ENCODE measurements at regions not wholly inside any gene's neighbourhood (a gene's known extent, or its start where the extent isn't known, plus 50 kb on each side); places are given as distances from the start of the nearest gene placed in this dataset.

DNA sequence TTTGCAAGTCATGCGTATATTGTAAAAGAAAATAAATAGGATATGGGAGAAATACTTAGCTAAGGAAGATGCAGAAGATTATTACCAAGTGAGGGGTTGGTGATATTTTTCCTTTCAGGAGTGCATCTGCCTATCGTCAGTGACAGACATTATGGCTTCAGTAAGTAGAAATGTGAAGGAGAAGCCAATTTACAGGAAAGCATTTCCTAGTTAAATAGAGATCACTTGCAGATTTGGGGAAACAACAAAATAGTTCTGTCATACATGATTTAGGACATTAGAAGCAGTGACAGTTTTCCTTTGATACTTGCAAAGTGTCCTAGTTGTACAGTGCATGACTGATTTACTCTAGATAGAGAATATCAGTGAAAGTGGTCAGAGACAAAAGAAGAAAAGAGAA is 747.8 kb upstream of the KLHL1 start:
- no peaks in the 10 kb centered on the region for H3K9me3 Mint-ChIP-seq (ENCODE audit: unreplicated experiment)
- no peak overlapping the region for H3K4me3 Mint-ChIP-seq (ENCODE audit: unreplicated experiment)
- intact Hi-C loops (cut with micrococcal nuclease) = no loop called here
- no peaks in the 10 kb centered on the region for H3K4me1 Mint-ChIP-seq (ENCODE audit: insufficient read depth, unreplicated experiment)
- POLR2A ChIA-PET = no interaction called here
- CTCF ChIA-PET = no interaction called here
- H3K36me3 Mint-ChIP-seq (ENCODE audit: insufficient read depth, unreplicated experiment) = no peaks in the 10 kb centered on the region
- H3K27ac Mint-ChIP-seq (ENCODE audit: low read depth, unreplicated experiment) = no peak overlapping the region
- no TSS peak for BruUV-seq (replicated peaks)
- H3K27me3 Mint-ChIP-seq (ENCODE audit: insufficient read depth, unreplicated experiment) = peaks cover 25% of the 10 kb centered on the region
- no peak for DNase-seq (ENCODE audit: unreplicated experiment)
- TF ChIP-seq CTCF (IDR thresholded peaks at IDR 0.05; ENCODE audit: unreplicated experiment) = no peak

DNA sequence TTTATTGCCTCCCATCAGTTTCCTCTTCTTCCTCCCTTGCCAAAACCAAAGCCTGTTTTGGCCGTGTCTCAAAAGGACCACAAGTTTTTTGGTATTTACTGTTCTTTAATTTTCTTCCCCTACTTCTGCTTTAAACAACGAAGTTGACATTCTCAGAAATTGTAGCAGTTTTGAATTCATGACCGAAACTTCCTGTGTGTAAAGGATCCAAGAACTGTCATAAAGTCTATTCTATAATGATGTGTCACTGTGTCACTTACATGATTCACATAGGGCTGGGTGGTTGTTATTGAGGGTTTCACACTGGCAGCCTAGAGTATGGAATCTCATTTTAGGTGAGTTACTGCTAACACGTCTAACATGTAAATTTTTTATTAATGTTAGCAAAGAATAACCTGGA is 741.0 kb upstream of the KLHL1 start:
- intact Hi-C loops (cut with micrococcal nuclease) = loop anchor here (10.0 kb wide), 1 partner anchor 234 kb away; no protein-coding TSS in a partner anchor
- no peak for TF ChIP-seq CTCF (IDR thresholded peaks at IDR 0.05; ENCODE audit: unreplicated experiment)
- H3K27ac Mint-ChIP-seq (ENCODE audit: low read depth, unreplicated experiment) = no peak overlapping the region
- no TSS peak for BruUV-seq (replicated peaks)
- H3K4me1 Mint-ChIP-seq (ENCODE audit: insufficient read depth, unreplicated experiment) = no peaks in the 10 kb centered on the region
- no peaks in the 10 kb centered on the region for H3K36me3 Mint-ChIP-seq (ENCODE audit: insufficient read depth, unreplicated experiment)
- H3K27me3 Mint-ChIP-seq (ENCODE audit: insufficient read depth, unreplicated experiment) = peaks cover 48% of the 10 kb centered on the region
- ChIA-PET POLR2A (no interaction called here), CTCF (no interaction called here)
- H3K9me3 Mint-ChIP-seq (ENCODE audit: unreplicated experiment) = no peaks in the 10 kb centered on the region
- H3K4me3 Mint-ChIP-seq (ENCODE audit: unreplicated experiment) = no peak overlapping the region
- no peak for DNase-seq (ENCODE audit: unreplicated experiment)

GRCh38 chr13:70844391-70845108 is 736.3 kb upstream of the KLHL1 start:
- BruUV-seq (replicated peaks) = no TSS peak
- no peak for DNase-seq (ENCODE audit: unreplicated experiment)
- peaks cover 44% of the 10 kb centered on the region for H3K27me3 Mint-ChIP-seq (ENCODE audit: insufficient read depth, unreplicated experiment)
- H3K27ac Mint-ChIP-seq (ENCODE audit: low read depth, unreplicated experiment) = no peak overlapping the region
- ChIA-PET CTCF (interaction anchor here (0.6 kb wide), 1 partner anchor 99 kb away, joined by 5 read pairs; no protein-coding TSS in a partner anchor), POLR2A (no interaction called here)
- no peaks in the 10 kb centered on the region for H3K4me1 Mint-ChIP-seq (ENCODE audit: insufficient read depth, unreplicated experiment)
- H3K4me3 Mint-ChIP-seq (ENCODE audit: unreplicated experiment) = no peak overlapping the region
- H3K9me3 Mint-ChIP-seq (ENCODE audit: unreplicated experiment) = no peaks in the 10 kb centered on the region
- TF ChIP-seq CTCF (IDR thresholded peaks at IDR 0.05; ENCODE audit: unreplicated experiment) = no peak
- intact Hi-C loops (cut with micrococcal nuclease) = loop anchor here (10.0 kb wide), 1 partner anchor 230 kb away; no protein-coding TSS in a partner anchor
- H3K36me3 Mint-ChIP-seq (ENCODE audit: insufficient read depth, unreplicated experiment) = no peaks in the 10 kb centered on the region

GRCh38 chr13:70842062-70842644 is 733.9 kb upstream of the KLHL1 start:
- peak; percentile 7 for DNase-seq (ENCODE audit: unreplicated experiment)
- Mint-ChIP-seq H3K9me3 (ENCODE audit: unreplicated experiment) (no peaks in the 10 kb centered on the region), H3K4me1 (ENCODE audit: insufficient read depth, unreplicated experiment) (no peaks in the 10 kb centered on the region), H3K27me3 (ENCODE audit: insufficient read depth, unreplicated experiment) (peaks cover 41% of the 10 kb centered on the region), H3K4me3 (ENCODE audit: unreplicated experiment) (no peak overlapping the region), H3K36me3 (ENCODE audit: insufficient read depth, unreplicated experiment) (no peaks in the 10 kb centered on the region), H3K27ac (ENCODE audit: low read depth, unreplicated experiment) (no peak overlapping the region)
- ChIA-PET POLR2A (no interaction called here), CTCF (no interaction called here)
- no peak for TF ChIP-seq CTCF (IDR thresholded peaks at IDR 0.05; ENCODE audit: unreplicated experiment)
- intact Hi-C loops (cut with micrococcal nuclease) = loop anchor here (10.0 kb wide), 1 partner anchor 227 kb away; no protein-coding TSS in a partner anchor
- no TSS peak for BruUV-seq (replicated peaks)

Measured in MCF 10A (cell line).